Islet precursor cell (in vitro differentiated cells): ENCODE measurements at regions not wholly inside any gene's neighbourhood (a gene's known extent, or its start where the extent isn't known, plus 50 kb on each side); places are given as distances from the start of the nearest gene placed in this dataset.

ENCODE experiments used
- DNase-seq: peaks from one replicate; pipeline ENCODE4 v3.0.0-alpha.2; 2018

GRCh38 chr6:170053966-170054661 lies 236.8 kb downstream of the DLL1 start:
- DNase-seq, result peak; percentile 21

DNA sequence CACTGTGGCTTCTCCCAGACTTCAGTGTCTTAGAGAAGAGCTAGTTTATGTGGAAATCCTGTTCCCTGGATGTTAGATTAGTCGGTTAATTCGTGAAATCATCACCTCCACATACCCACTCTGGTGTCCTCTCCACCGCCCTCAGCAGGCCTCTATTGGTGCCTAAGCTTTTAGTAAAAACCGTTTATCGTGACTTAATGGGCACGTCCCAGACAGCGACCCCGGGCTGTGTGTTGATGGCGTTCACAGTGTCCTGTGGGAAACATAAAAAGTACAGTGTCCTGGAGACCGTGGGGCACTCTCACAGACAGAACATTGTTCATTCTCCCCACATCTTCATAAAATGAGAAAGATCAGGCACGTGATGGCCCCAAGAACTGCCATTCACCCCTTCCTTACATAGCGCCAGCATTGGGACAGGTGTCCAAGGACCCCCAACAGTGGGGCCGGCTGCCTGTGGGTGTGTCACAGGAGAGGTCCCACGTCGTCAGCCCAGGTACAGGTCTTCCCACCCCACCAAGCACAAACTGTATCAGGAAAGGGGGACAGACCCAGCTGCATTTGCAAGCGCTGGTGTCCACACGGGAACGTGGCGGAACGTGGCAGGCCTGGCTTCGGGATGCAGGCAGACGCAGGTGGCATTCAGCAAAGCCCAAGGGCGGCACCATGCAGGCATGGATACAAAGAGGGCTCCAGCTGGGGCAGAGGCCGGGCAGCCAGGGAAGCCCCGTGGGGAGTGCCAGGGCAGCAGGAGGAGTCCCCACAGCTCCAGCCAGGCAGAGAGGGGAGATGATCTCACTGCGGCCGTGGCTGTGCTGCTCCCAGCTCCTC lies 237.7 kb downstream of the DLL1 start:
- DNase-seq, result no peak

- no peak for DNase-seq
Observed at GRCh38 chr6:170051229-170052172, 239.4 kb downstream of the DLL1 start.

GRCh38 chr6:170050591-170051041 lies 240.3 kb downstream of the DLL1 start:
- no peak for DNase-seq

DNA sequence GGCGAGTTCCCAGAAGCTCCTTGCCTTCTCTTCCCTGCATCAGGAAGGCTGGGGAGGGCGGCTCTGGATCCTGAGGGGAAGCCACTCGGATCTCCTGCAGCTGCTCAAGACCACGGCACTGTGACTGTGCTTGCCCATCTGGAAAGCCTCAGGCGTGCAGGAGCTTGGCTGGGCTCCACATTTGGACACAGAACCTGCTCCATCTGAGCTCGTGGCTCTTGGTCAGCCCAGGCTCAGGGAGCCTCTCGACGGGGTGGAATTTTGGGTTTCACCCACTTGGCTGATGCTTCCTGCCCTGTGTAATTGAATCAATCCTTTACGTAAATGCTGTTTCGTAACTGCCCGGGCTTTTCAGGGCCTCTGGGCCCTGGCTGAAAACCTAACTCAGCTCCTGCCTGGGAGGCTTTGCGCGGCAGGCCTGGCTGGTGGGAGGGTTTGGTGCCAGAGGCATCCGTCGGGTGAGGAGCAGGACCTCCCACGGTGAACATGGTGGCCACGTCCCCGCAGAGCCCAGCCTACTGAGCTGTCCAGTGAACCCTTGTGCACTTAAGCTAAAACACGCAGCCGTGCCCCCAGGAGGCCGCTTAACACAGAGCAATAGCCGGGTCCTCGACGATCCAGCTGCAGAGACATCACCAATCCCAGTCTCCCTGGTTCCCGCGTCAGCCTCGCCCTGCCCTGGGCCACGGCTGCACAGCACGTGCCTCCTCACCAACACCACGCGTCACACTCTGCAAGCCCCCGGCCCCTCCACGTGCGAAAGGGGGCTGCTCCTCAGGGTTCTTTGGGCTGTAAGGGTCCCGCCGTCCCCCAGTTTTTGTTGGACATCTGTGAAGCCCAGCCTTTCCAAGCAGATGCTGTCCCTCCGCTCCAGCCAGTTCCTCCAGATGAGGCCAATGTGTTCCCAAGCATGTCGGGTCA lies 241.0 kb downstream of the DLL1 start:
- DNase-seq, result no peak

DNA sequence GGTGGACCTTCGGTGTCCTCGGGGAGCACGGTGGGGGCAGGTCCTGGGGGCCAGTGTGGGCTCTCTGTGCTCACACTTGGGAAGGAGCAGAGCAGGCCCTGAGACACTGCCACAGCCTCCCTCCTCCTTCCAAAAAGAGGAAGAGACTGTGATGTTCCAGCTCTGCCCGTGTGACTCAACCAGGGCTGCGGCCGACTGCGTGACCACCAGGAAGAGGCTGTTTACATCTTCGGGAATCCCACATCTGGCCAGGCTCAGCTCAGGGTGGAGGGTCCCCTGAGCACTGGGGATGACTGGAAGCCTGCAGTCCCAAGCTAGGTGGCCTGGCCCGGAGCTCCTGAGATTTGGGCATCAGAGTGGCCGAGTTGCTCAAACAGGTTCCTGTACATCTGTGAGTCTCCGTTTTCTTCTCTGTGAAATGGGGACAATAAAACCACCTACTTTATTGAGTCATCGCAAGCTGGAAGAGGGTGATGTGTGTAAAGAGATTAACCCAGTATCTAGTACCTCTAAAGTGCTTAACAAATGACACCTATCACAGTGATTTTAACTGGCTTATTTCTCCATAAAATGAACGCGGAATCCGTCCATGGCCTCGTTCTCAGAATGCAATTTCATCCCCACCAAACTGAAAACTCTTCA lies 242.1 kb downstream of the DLL1 start:
- no peak for DNase-seq

GRCh38 chr6:170047823-170048222 lies 243.1 kb downstream of the DLL1 start:
- no peak for DNase-seq

DNA sequence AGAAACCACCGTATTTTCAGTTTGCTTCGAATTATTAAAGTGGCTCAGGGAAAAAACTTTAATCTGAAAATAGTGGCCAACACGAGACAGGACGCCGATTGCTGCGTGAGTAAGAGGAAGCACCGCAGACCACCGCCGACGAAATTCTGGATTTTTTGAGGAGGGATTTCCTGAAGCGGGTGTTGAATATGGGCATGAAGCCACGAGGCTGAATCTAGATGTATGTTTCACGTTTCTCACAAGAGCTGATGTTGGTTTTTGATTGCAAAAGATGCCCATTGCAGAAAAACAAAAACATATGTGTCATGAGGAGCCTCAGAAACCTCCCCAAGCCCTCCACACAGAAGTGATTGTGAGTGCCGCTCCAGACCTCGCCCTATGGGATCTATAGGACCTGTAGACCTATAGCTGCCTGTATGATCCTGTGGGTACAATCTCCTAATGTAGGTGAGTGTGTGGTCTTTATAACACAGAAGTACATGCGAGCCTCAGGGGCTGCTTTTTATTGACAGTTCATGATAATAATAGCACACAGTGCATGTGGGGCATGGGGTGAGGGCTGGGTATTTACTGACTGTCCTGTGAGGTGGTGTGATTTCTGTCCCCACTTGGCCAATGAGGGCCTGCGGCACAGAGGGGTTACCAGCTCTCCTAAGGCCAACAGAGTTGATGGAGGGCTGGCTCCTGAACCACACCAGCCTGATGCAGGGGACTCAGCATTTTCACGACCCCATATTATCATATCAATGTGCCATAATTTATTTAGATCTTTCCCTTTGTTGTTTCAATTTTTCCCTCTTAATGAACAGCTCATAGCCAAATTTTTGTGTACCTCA lies 243.9 kb downstream of the DLL1 start:
- DNase-seq, result no peak

DNA sequence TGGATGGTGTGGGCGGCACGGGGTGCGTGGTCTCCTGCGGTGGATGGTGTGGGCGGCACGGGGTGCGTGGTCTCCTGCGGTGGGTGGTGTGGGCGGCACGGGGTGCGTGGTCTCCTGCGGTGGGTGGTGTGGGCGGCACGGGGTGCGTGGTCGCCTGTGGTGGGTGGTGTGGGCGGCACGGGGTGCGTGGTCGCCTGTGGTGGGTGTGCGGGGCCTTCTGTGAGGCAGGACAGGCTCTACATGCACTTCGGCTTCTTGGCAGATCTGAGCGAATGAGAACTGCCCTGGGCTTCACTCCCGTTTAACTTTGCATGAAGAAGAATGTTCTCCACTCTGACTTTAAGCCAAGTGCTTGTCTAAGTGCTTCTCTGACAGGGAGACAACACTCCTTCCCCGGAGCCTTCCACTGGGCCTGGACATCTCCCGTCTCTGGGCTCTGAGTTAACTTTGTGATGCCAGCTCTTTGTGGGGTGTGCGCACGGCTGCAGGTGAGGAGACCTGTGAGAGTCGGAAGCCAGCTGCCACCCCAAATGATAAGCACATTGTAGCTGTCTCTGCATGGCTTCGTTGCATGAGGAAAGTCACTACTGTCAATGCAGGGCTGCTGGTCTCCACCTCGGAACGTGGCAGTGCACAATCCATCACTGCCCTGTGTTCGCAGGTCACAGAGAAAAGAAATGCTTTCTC lies 244.8 kb downstream of the DLL1 start:
- DNase-seq, result no peak

DNA sequence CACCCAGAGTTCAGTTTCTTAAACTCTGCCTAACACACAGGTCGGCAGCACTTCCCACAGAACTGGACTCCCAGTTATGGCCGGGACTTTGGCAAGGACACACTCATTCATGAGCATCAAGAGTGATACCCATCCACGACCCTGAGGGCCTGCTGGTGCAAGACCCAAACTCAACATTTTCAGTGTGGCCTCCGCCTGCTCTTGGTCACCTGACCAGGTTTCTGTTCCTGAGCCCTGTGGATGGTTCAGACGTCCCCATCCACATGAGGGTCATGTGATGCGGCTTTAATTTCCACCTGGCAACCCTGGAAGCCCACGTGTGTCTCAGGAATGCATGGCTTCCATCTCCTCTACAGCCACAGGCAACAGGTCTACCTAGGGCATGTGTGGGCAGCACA lies 245.3 kb downstream of the DLL1 start:
- no peak for DNase-seq

GRCh38 chr6:170044836-170045562 lies 245.9 kb downstream of the DLL1 start:
- no peak for DNase-seq

DNA sequence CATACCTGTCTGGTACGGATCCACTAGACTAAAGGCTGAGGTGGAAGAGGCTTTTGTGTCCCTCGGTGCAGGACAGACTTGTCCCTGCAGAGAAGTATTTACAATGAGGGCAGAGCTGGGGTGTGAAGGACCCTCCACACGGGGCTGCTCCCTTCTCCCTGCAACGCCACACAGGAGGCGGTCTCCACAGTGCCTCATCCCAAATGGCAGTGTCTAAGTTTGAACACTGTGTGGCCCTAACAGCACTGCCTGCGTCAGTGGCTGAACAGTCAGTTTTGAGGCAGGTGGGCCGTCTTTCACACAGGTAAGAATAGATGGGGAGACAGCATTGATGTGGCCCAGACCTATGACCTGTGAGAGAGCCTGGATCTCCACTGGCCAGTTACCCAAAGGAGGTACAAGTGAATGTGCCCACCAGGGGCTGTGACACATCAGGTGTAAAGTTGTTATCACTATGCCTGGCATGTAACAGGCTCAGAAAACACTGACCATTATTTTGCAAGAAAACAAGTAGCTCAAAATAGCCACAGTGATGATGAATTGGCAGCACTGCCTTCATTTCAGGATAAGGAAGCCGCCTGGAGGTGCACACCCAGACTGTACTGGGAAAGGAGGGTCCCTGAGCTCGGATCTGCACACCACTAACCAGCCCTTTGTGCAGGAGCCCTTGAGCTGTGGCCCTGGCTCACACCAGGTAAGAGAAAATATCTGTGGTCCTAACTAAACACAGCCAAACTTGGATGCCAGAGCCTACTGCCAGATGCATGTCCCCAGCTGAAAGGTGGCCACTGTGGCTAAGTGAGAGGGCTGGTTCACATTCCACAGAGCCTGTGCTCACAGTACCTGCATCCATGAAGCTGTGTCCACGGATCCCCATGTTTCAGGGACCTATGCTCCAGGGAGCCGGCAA lies 246.7 kb downstream of the DLL1 start:
- DNase-seq, result no peak

DNA sequence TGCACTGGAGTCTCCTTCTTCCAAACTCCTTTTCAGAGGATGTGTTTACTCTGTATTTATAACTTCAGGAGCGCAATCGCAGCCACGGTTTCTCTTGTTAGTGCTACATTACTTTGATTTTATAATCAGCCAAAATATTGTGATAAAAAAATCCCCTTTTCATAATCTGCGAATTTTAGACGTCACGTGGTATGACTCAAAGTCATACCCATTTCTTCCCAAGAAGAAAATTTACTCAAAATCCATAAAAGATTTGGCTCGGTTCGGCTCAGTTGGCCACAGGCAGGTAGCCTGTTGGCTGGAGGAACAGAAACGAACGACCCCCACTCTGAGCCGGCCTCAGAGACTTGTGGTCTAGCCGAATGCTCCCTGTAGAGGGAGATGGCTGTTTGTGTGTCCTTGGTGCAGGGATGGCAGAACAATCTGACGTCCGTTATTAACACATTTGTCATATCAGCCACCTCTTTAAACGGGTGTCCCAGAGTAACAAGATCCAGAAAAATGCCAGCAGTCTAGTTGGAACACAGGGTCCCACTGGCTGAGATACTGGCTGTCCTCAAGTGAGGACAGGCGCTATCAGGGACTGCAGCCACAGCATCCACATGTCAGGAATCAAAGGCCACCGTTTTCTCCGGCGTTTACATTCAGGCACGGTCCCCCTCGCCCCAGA lies 247.6 kb downstream of the DLL1 start:
- DNase-seq, result no peak

DNA sequence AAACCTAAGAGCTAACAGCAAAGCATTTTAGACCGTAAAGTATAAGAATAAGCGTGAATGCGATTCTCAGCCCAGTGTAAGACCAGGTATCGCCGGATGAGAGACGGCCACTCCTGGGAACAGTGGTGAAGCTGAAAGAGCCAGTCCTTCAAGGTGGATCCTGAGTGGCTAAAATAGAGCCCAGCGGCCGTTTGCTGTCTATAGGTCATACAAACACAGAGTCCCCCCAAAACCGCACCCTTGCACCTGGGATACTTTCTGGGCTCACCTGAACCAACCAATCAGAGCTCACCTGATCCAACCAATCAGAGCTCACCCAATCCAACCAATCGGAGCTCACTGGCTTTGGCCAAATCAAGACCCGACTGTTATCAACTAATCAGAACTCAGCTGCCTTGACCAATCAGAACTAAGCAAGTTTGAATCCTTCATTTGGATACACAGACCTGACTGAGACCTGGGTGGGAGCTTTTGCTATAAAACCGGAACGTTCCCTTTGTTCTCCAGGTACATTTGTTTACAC lies 248.2 kb downstream of the DLL1 start:
- no peak for DNase-seq

DNA sequence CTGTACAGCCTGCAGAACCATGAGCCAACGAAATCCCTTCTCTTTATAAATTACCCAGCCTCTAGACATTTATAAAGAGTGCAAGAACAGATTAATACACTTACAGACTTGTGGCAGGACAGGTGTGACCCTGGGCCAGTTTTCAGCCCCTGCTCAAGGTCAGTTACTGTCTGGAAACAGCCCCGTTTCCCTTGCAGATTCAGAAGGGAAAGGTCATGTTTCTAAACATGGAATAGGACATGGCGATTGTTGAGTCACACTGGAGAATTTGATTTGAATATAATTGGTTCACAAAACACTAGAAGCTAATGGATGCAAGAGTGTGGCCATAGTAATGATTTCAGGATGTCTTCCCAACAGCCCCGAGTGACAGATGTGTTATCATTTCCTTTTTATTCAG lies 248.8 kb downstream of the DLL1 start:
- no peak for DNase-seq

DNA sequence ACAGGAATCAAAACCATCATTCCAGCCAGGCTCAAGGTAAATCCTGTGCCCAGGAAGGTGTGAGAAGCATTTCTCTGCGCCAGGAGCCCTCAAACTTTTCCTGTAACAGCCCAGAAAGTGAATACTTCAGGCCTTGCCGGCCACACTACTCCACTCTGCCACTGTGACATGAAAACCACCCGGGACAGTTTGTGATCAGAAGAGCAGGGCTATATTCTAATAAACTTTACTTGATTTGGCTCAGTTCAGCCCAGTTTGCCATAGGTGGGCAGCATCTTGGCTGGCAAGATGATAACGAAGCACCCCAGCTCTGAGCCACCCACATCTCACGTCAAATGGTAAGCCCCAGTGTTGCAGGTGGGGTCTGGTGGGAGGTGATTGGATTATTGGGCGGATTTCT lies 249.4 kb downstream of the DLL1 start:
- DNase-seq, result no peak

- DNase-seq, result no peak
Observed at GRCh38 chr6:170040906-170041305, 250.0 kb downstream of the DLL1 start.
